HEK293T (cell line): ENCODE measurements at regions not wholly inside any gene's neighbourhood (a gene's known extent, or its start where the extent isn't known, plus 50 kb on each side); places are given as distances from the start of the nearest gene placed in this dataset.

Experiments
- SP1 ChIP-seq: fragments of 450-650 bp; IDR thresholded peaks from 2 replicates; pipeline ENCODE4 v1.6.1; 2017
- TARDBP ChIP-seq: fragments of 450-650 bp; IDR thresholded peaks from 2 replicates; pipeline ENCODE4 v1.6.1; 2016

DNA sequence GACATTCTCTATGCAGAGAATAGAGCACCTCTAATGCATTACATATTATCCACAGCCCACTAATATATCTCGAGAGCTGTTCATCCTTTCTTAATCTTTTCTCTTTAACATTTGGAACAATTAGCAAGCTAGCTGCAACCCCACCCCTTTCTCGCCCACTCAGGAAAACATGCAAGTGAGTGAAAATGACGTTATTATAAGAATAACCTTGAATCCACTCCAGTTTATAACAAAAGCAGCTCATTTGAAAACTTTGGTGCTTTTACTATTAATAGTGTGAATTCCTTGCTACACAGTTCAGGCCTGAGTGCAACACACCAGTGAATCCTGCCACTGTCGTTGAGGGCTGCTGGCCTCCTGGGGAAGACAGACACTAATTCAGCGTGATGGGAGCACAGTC is 63.3 kb upstream of the BMAL1 start:
- TF ChIP-seq SP1 (no peak), TARDBP (no peak)
